ENCODE measurements at regions not wholly inside any gene's neighbourhood (a gene's known extent, or its start where the extent isn't known, plus 50 kb on each side); places are given as distances from the start of the nearest gene placed in this dataset.

- no peak overlapping the region for H2BK5ac ChIP-seq (ENCODE audit: low read depth, low read length, poor library complexity)
- H2AFZ ChIP-seq (ENCODE audit: insufficient read depth, low read length, poor library complexity), result no peak overlapping the region
- H4K91ac ChIP-seq (ENCODE audit: low read depth, low read length), result no peak overlapping the region
- H3K9ac ChIP-seq (ENCODE audit: low read length), result no peak overlapping the region
- H3K9me3 ChIP-seq (ENCODE audit: insufficient read depth, low read depth, low read length), result peaks cover 2% of the 10 kb centered on the region
- H2BK12ac ChIP-seq (ENCODE audit: low read length), result no peak overlapping the region
- H2BK120ac ChIP-seq (ENCODE audit: insufficient read depth, low read length, poor library complexity), result no peak overlapping the region
- H3K79me2 ChIP-seq (ENCODE audit: control insufficient read depth, insufficient read depth, low read length, poor library complexity), result no peaks in the 10 kb centered on the region
- no peaks in the 10 kb centered on the region for H3K27me3 ChIP-seq (ENCODE audit: insufficient read depth, low read length)
- no peak overlapping the region for H3K23ac ChIP-seq (ENCODE audit: low read length)
- no peak for DNase-seq
- H3K4me3 ChIP-seq (ENCODE audit: low read depth, low read length), result no peak overlapping the region
- no peaks in the 10 kb centered on the region for H3K79me1 ChIP-seq (ENCODE audit: low read length)
- no peak overlapping the region for H4K12ac ChIP-seq (ENCODE audit: low read depth, low read length)
- H3K4ac ChIP-seq (ENCODE audit: low read depth, low read length), result no peak overlapping the region
- no peak overlapping the region for H3K18ac ChIP-seq (ENCODE audit: low read length)
- no peaks in the 10 kb centered on the region for H3K4me1 ChIP-seq (ENCODE audit: control insufficient read depth in 1 of 2, insufficient read depth in 2 of 2, low read length in 2 of 2)
- H3K36me3 ChIP-seq (ENCODE audit: control insufficient read depth in 1 of 2, insufficient read depth in 2 of 2, low read length in 2 of 2), result no peaks in the 10 kb centered on the region
- no peak overlapping the region for H3K14ac ChIP-seq (ENCODE audit: low read length)
- H4K8ac ChIP-seq (ENCODE audit: low read depth, low read length), result no peak overlapping the region
- H3K4me2 ChIP-seq (ENCODE audit: low read length), result no peak overlapping the region
- WGBS (ENCODE audit: extremely low coverage, insufficient coverage, insufficient read length), result no CpG with 5 or more reads among the region's 2 CpGs
- H3K27ac ChIP-seq (ENCODE audit: low read depth, low read length), result no peak overlapping the region
- no peak overlapping the region for H2AK5ac ChIP-seq (ENCODE audit: low read length)
These were observed 398.4 kb downstream of the TUSC7 start for GRCh38 chr3:117107946-117108345.

GRCh38 chr3:117109178-117109577, 399.6 kb downstream of the TUSC7 start:
- Histone ChIP-seq H2AFZ (ENCODE audit: insufficient read depth, low read length, poor library complexity) (no peak overlapping the region), H4K91ac (ENCODE audit: low read depth, low read length) (no peak overlapping the region), H3K14ac (ENCODE audit: low read length) (no peak overlapping the region), H3K4me3 (ENCODE audit: low read depth, low read length) (no peak overlapping the region), H3K79me2 (ENCODE audit: control insufficient read depth, insufficient read depth, low read length, poor library complexity) (no peaks in the 10 kb centered on the region), H3K27ac (ENCODE audit: low read depth, low read length) (no peak overlapping the region), H3K9me3 (ENCODE audit: insufficient read depth, low read depth, low read length) (no peaks in the 10 kb centered on the region), H4K12ac (ENCODE audit: low read depth, low read length) (no peak overlapping the region), H2BK12ac (ENCODE audit: low read length) (no peak overlapping the region), H3K4ac (ENCODE audit: low read depth, low read length) (no peak overlapping the region), H2AK5ac (ENCODE audit: low read length) (no peak overlapping the region), H3K9ac (ENCODE audit: low read length) (no peak overlapping the region), H2BK120ac (ENCODE audit: insufficient read depth, low read length, poor library complexity) (no peak overlapping the region), H3K23ac (ENCODE audit: low read length) (no peak overlapping the region), H3K4me2 (ENCODE audit: low read length) (no peak overlapping the region), H3K27me3 (ENCODE audit: insufficient read depth, low read length) (no peaks in the 10 kb centered on the region), H3K79me1 (ENCODE audit: low read length) (no peaks in the 10 kb centered on the region), H4K8ac (ENCODE audit: low read depth, low read length) (no peak overlapping the region), H3K18ac (ENCODE audit: low read length) (no peak overlapping the region), H3K4me1 (ENCODE audit: control insufficient read depth in 1 of 2, insufficient read depth in 2 of 2, low read length in 2 of 2) (no peaks in the 10 kb centered on the region), H3K36me3 (ENCODE audit: control insufficient read depth in 1 of 2, insufficient read depth in 2 of 2, low read length in 2 of 2) (no peaks in the 10 kb centered on the region), H2BK5ac (ENCODE audit: low read depth, low read length, poor library complexity) (no peak overlapping the region)
- no CpG with 5 or more reads among the region's 6 CpGs for WGBS (ENCODE audit: extremely low coverage, insufficient coverage, insufficient read length)
- DNase-seq, result no peak

GRCh38 chr3:117114517-117115265, 405.1 kb downstream of the TUSC7 start:
- Histone ChIP-seq H3K79me2 (ENCODE audit: control insufficient read depth, insufficient read depth, low read length, poor library complexity) (no peaks in the 10 kb centered on the region), H3K79me1 (ENCODE audit: low read length) (no peaks in the 10 kb centered on the region), H2BK12ac (ENCODE audit: low read length) (no peak overlapping the region), H3K27me3 (ENCODE audit: insufficient read depth, low read length) (no peaks in the 10 kb centered on the region), H3K14ac (ENCODE audit: low read length) (no peak overlapping the region), H3K9ac (ENCODE audit: low read length) (no peak overlapping the region), H3K9me3 (ENCODE audit: insufficient read depth, low read depth, low read length) (no peaks in the 10 kb centered on the region), H3K36me3 (ENCODE audit: control insufficient read depth in 1 of 2, insufficient read depth in 2 of 2, low read length in 2 of 2) (no peaks in the 10 kb centered on the region), H3K4me3 (ENCODE audit: low read depth, low read length) (no peak overlapping the region), H3K23ac (ENCODE audit: low read length) (no peak overlapping the region), H3K4ac (ENCODE audit: low read depth, low read length) (no peak overlapping the region), H4K12ac (ENCODE audit: low read depth, low read length) (no peak overlapping the region), H3K4me2 (ENCODE audit: low read length) (no peak overlapping the region), H2AK5ac (ENCODE audit: low read length) (no peak overlapping the region), H2BK5ac (ENCODE audit: low read depth, low read length, poor library complexity) (no peak overlapping the region), H4K91ac (ENCODE audit: low read depth, low read length) (no peak overlapping the region), H3K18ac (ENCODE audit: low read length) (no peak overlapping the region), H4K8ac (ENCODE audit: low read depth, low read length) (no peak overlapping the region), H2AFZ (ENCODE audit: insufficient read depth, low read length, poor library complexity) (no peak overlapping the region), H2BK120ac (ENCODE audit: insufficient read depth, low read length, poor library complexity) (no peak overlapping the region), H3K4me1 (ENCODE audit: control insufficient read depth in 1 of 2, insufficient read depth in 2 of 2, low read length in 2 of 2) (no peaks in the 10 kb centered on the region), H3K27ac (ENCODE audit: low read depth, low read length) (no peak overlapping the region)
- no peak for DNase-seq
- WGBS (ENCODE audit: extremely low coverage, insufficient coverage, insufficient read length), result no CpG with 5 or more reads among the region's 5 CpGs

GRCh38 chr3:117117188-117117936, 407.8 kb downstream of the TUSC7 start:
- Histone ChIP-seq H2BK5ac (ENCODE audit: low read depth, low read length, poor library complexity) (no peak overlapping the region), H3K79me2 (ENCODE audit: control insufficient read depth, insufficient read depth, low read length, poor library complexity) (no peaks in the 10 kb centered on the region), H4K12ac (ENCODE audit: low read depth, low read length) (no peak overlapping the region), H3K23ac (ENCODE audit: low read length) (no peak overlapping the region), H4K91ac (ENCODE audit: low read depth, low read length) (no peak overlapping the region), H2AK5ac (ENCODE audit: low read length) (no peak overlapping the region), H3K79me1 (ENCODE audit: low read length) (no peaks in the 10 kb centered on the region), H3K9ac (ENCODE audit: low read length) (no peak overlapping the region), H2BK120ac (ENCODE audit: insufficient read depth, low read length, poor library complexity) (no peak overlapping the region), H3K4me1 (ENCODE audit: control insufficient read depth in 1 of 2, insufficient read depth in 2 of 2, low read length in 2 of 2) (no peaks in the 10 kb centered on the region), H4K8ac (ENCODE audit: low read depth, low read length) (no peak overlapping the region), H3K4ac (ENCODE audit: low read depth, low read length) (no peak overlapping the region), H3K36me3 (ENCODE audit: control insufficient read depth in 1 of 2, insufficient read depth in 2 of 2, low read length in 2 of 2) (no peaks in the 10 kb centered on the region), H3K4me2 (ENCODE audit: low read length) (no peak overlapping the region), H3K18ac (ENCODE audit: low read length) (no peak overlapping the region), H3K9me3 (ENCODE audit: insufficient read depth, low read depth, low read length) (no peaks in the 10 kb centered on the region), H3K27ac (ENCODE audit: low read depth, low read length) (no peak overlapping the region), H2AFZ (ENCODE audit: insufficient read depth, low read length, poor library complexity) (no peak overlapping the region), H3K27me3 (ENCODE audit: insufficient read depth, low read length) (no peaks in the 10 kb centered on the region), H2BK12ac (ENCODE audit: low read length) (no peak overlapping the region), H3K4me3 (ENCODE audit: low read depth, low read length) (no peak overlapping the region), H3K14ac (ENCODE audit: low read length) (no peak overlapping the region)
- WGBS (ENCODE audit: extremely low coverage, insufficient coverage, insufficient read length), result no CpG with 5 or more reads among the region's 2 CpGs
- no peak for DNase-seq

Measured in trophoblast cell (in vitro differentiated cells and primary cell).